ENCODE measurements at regions not wholly inside any gene's neighbourhood (a gene's known extent, or its start where the extent isn't known, plus 50 kb on each side); places are given as distances from the start of the nearest gene placed in this dataset.

DNA sequence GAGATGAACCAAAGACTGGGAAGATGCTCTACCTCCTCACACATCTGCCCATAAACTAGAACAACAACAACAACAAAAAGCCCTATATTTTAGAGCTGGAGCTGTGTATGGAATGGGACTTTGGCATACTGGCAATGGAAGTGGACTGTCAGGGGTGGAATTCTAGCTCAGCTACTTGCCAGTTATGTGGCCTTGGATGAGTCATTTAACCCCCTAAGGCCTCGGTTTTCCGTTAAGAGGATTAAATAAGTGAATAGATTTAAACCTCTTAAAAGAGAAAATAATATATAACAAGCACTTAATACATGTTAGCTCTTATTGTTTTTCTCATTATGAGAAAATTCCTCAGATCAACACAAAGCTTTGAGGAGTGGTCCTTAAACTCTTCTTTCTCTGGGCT, 195.0 kb downstream of the KIF18A start:
- TF ChIP-seq POLR2AphosphoS5 (IDR thresholded peaks at IDR 0.05; ENCODE audit: low read depth, low read length) (no peak), POLR2A (IDR thresholded peaks at IDR 0.05; ENCODE audit: low read depth, low read length) (no peak), TAF1 (IDR thresholded peaks at IDR 0.05; ENCODE audit: low read depth, low read length) (no peak), PAX5 (IDR thresholded peaks at IDR 0.05; ENCODE audit: insufficient read depth, low read length, severe bottlenecking) (no peak), SPI1 (IDR thresholded peaks at IDR 0.05; ENCODE audit: low read depth, low read length) (no peak), POU2F2 (IDR thresholded peaks at IDR 0.05; ENCODE audit: low read depth, low read length) (no peak)
